ENCODE measurements at regions not wholly inside any gene's neighbourhood (a gene's known extent, or its start where the extent isn't known, plus 50 kb on each side); places are given as distances from the start of the nearest gene placed in this dataset.

DNA sequence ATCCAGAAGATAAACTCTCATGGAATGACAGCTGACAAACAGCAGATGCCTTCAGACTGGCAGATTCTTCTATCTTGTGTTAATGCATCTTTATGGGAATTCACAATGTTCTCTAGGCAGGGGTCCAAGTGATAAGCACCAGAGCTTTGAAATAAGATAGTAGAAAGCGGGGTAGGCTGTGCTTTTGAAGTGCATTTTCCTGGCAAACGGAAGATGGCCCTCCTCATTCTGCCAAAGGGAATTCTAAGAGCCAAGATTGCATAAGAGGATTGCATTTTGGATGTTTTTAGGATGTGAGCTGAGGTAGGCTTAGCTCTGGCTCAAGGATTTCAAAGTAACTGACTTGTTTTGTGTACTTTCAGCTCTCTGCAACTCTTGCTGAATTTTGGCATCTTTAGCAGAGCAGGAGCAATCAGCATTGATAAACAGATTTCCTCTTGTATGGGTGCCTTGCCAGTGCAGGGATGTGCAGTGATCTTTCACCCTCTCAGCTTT lies 298.5 kb upstream of the KLF6 start:
- Histone ChIP-seq H3K36me3 (ENCODE audit: control insufficient read depth, insufficient read depth, low read length) (no peaks in the 10 kb centered on the region), H3K4me3 (ENCODE audit: low read depth, low read length) (no peak overlapping the region), H3K27me3 (ENCODE audit: control insufficient read depth, insufficient read depth, low read length) (no peaks in the 10 kb centered on the region)
- TF ChIP-seq, protein P1, sequence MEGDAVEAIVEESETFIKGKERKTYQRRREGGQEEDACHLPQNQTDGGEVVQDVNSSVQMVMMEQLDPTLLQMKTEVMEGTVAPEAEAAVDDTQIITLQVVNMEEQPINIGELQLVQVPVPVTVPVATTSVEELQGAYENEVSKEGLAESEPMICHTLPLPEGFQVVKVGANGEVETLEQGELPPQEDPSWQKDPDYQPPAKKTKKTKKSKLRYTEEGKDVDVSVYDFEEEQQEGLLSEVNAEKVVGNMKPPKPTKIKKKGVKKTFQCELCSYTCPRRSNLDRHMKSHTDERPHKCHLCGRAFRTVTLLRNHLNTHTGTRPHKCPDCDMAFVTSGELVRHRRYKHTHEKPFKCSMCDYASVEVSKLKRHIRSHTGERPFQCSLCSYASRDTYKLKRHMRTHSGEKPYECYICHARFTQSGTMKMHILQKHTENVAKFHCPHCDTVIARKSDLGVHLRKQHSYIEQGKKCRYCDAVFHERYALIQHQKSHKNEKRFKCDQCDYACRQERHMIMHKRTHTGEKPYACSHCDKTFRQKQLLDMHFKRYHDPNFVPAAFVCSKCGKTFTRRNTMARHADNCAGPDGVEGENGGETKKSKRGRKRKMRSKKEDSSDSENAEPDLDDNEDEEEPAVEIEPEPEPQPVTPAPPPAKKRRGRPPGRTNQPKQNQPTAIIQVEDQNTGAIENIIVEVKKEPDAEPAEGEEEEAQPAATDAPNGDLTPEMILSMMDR (IDR thresholded peaks at IDR 0.05; ENCODE audit: insufficient read depth, low read length, severe bottlenecking): no peak
- no peak for DNase-seq (ENCODE audit: low read depth)
- no peak for FAIRE-seq

- FAIRE-seq: no peak
- H3K27me3 ChIP-seq (ENCODE audit: control insufficient read depth, insufficient read depth, low read length): no peaks in the 10 kb centered on the region
- no peaks in the 10 kb centered on the region for H3K36me3 ChIP-seq (ENCODE audit: control insufficient read depth, insufficient read depth, low read length)
- TF ChIP-seq, protein P1 (IDR thresholded peaks at IDR 0.05; ENCODE audit: insufficient read depth, low read length, severe bottlenecking): no peak
- H3K4me3 ChIP-seq (ENCODE audit: low read depth, low read length): no peak overlapping the region
- no peak for DNase-seq (ENCODE audit: low read depth)
Measured at GRCh38 chr10:4082861-4083260, 297.9 kb upstream of the KLF6 start.

DNA sequence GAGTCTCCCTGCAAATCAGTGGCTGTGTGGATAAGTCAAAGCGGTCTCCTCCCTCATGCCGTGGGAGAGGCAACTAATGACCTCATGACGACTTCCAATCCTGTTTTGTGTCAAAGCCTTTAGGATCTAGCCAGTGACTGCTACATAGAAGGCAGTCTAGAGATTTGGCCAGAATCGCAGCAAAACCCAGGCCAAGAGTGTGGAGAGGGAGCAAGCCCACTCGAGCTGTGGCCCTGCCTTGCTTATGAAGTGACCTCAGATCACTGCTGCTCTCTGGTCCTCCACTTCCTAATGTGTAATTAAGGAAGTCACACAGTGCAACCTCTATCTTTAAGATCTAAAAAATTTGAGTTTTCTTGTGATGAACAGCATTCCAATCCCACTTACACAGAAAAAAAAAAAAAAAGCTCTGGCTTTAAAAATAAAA lies 296.7 kb upstream of the KLF6 start:
- DNase-seq (ENCODE audit: low read depth) (no peak), FAIRE-seq (no peak)
- Histone ChIP-seq H3K36me3 (ENCODE audit: control insufficient read depth, insufficient read depth, low read length) (no peaks in the 10 kb centered on the region), H3K4me3 (ENCODE audit: low read depth, low read length) (no peak overlapping the region), H3K27me3 (ENCODE audit: control insufficient read depth, insufficient read depth, low read length) (no peaks in the 10 kb centered on the region)
- TF ChIP-seq, protein P1 (IDR thresholded peaks at IDR 0.05; ENCODE audit: insufficient read depth, low read length, severe bottlenecking): no peak

GRCh38 chr10:4080225-4080805 lies 295.3 kb upstream of the KLF6 start:
- DNase-seq (ENCODE audit: low read depth): no peak
- no peaks in the 10 kb centered on the region for H3K27me3 ChIP-seq (ENCODE audit: control insufficient read depth, insufficient read depth, low read length)
- H3K36me3 ChIP-seq (ENCODE audit: control insufficient read depth, insufficient read depth, low read length): no peaks in the 10 kb centered on the region
- no peak overlapping the region for H3K4me3 ChIP-seq (ENCODE audit: low read depth, low read length)
- TF ChIP-seq, protein P1 (IDR thresholded peaks at IDR 0.05; ENCODE audit: insufficient read depth, low read length, severe bottlenecking): no peak
- no peak for FAIRE-seq

DNA sequence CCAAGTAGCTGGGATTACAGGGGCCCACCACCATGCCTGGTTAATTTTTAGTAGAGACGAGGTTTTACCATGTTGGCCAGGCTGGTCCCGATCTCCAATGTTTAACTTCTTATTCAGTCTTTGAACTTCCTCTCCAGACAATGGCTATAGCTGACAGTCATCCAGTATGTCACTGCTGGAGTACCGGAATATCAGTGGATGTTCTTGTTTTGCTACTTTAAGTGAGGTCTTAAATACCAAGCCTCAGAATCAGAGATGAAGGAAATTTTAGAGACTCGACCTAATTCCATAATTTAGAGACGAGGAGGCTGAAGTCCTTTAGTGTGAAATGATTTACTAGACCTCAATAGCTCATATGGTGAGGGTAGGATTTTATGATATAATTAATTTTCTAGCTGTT lies 294.8 kb upstream of the KLF6 start:
- no peaks in the 10 kb centered on the region for H3K27me3 ChIP-seq (ENCODE audit: control insufficient read depth, insufficient read depth, low read length)
- no peak for DNase-seq (ENCODE audit: low read depth)
- no peaks in the 10 kb centered on the region for H3K36me3 ChIP-seq (ENCODE audit: control insufficient read depth, insufficient read depth, low read length)
- FAIRE-seq: no peak
- TF ChIP-seq, protein P1 (IDR thresholded peaks at IDR 0.05; ENCODE audit: insufficient read depth, low read length, severe bottlenecking): no peak
- no peak overlapping the region for H3K4me3 ChIP-seq (ENCODE audit: low read depth, low read length)

DNA sequence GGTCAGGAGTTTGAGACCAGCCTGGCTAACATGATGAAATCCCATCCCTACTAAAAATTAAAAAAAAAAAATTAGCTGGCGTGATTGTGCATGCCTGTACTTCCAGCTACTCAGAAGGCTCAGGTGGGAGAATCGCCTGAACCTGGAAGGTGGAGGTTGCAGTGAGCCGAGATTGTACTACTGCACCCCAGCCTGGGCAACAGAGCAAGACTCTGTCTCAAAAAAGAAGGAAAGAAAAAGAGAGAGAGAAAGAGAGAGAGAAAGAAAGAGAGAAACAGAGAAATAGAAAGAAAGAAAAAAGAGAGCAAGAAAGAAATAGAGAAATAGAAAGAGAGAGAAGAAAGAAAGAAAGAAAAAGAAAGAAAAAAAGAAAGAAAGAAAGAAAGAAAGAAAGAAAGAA lies 292.8 kb upstream of the KLF6 start:
- DNase-seq (ENCODE audit: low read depth): no peak
- no peaks in the 10 kb centered on the region for H3K27me3 ChIP-seq (ENCODE audit: control insufficient read depth, insufficient read depth, low read length)
- H3K4me3 ChIP-seq (ENCODE audit: low read depth, low read length): no peak overlapping the region
- H3K36me3 ChIP-seq (ENCODE audit: control insufficient read depth, insufficient read depth, low read length): no peaks in the 10 kb centered on the region
- TF ChIP-seq, protein P1 (IDR thresholded peaks at IDR 0.05; ENCODE audit: insufficient read depth, low read length, severe bottlenecking): no peak
- FAIRE-seq: no peak

All from bronchial epithelial cell (primary cell).